SK-N-SH (cell line): ENCODE measurements at regions not wholly inside any gene's neighbourhood (a gene's known extent, or its start where the extent isn't known, plus 50 kb on each side); places are given as distances from the start of the nearest gene placed in this dataset.

Experiments
- CTCF ChIA-PET: fragments of 300-600, 350-600 bp; formaldehyde crosslinking; extraction: SDS; loops from one replicate; lab custom pipeline; 2021; lab: Yijun Ruan, JAX
- POLR2A ChIA-PET: fragments of 350-600 bp; sonication (Branson Sonifier 250); formaldehyde crosslinking; extraction: SDS; loops from one replicate; lab custom pipeline; 2020; ENCODE audit warnings: antibody characterized with exemption, inconsistent platforms; lab: Yijun Ruan, JAX
- DNase-seq: peaks from one replicate; pipeline ENCODE4 v3.0.0; 2012
- H2AFZ ChIP-seq: fragments of 200-600 bp; sonication (generic); 2 replicates; pipeline ENCODE4 v1.8.1; 2016; ENCODE audit warnings: antibody characterized with exemption, mild to moderate bottlenecking, low read depth
- H3F3A ChIP-seq: fragments of 200-600 bp; sonication (generic); replicated peaks from 2 replicates; pipeline ENCODE3; 2016; ENCODE audit warnings: antibody characterized with exemption, mild to moderate bottlenecking; ENCODE audit not compliant: insufficient read depth
- H3K27ac ChIP-seq, 2 experiments: fragments of 200-500 bp in 1 of 2; fragments of 200-600 bp in 1 of 2; sonication (Bioruptor generic) in 1 of 2; sonication (generic), shearing (Covaris generic) in 1 of 2; 2 replicates each; pipeline versions ENCODE4 v1.5.1 to v1.6.1; 2014 to 2016; ENCODE audit warnings: low read depth in 2 of 2, inconsistent platforms in 1 of 2, low read length in 1 of 2, mild to moderate bottlenecking in 1 of 2, mixed read lengths in 1 of 2
- H3K27me3 ChIP-seq: fragments of 200-600 bp; sonication (generic), shearing (Covaris generic); 2 replicates; pipeline ENCODE4 v1.6.1; 2016; ENCODE audit warnings: mixed run types; ENCODE audit not compliant: insufficient read depth
- H3K36me3 ChIP-seq, 2 experiments: fragments of 200-500 bp in 1 of 2; fragments of 200-600 bp in 1 of 2; sonication (Bioruptor generic) in 1 of 2; sonication (generic) in 1 of 2; replicated peaks in 1 of 2; 2 replicates each; pipeline versions ENCODE3 to v1.5.1; 2014 to 2016; ENCODE audit warnings: low read length in 1 of 2, mild to moderate bottlenecking in 1 of 2; ENCODE audit not compliant: insufficient read depth in 2 of 2, control insufficient read depth in 1 of 2
- H3K4me1 ChIP-seq, 2 experiments: fragments of 200-500 bp in 1 of 2; fragments of 200-600 bp in 1 of 2; sonication (Bioruptor generic) in 1 of 2; sonication (generic), shearing (Covaris generic) in 1 of 2; 2 replicates each; pipeline versions ENCODE4 v1.5.1 to v1.6.1; 2014 to 2016; ENCODE audit warnings: low read depth in 1 of 2, low read length in 1 of 2, mixed run types in 1 of 2; ENCODE audit not compliant: insufficient read depth in 2 of 2, control insufficient read depth in 1 of 2
- H3K4me2 ChIP-seq: fragments of 200-600 bp; sonication (generic), shearing (Covaris generic); 2 replicates; pipeline ENCODE4 v1.6.1; 2017; ENCODE audit warnings: mixed run types
- H3K4me3 ChIP-seq, 2 experiments: fragments of 200-500 bp in 1 of 2; fragments of 200-600 bp in 1 of 2; sonication (Bioruptor generic) in 1 of 2; sonication (generic), shearing (Covaris generic) in 1 of 2; 2 replicates each; pipeline versions ENCODE4 v1.5.1 to v1.8.1; 2014 to 2016; ENCODE audit warnings: low read depth in 2 of 2, inconsistent platforms in 1 of 2, low read length in 1 of 2, mild to moderate bottlenecking in 1 of 2, mixed read lengths in 1 of 2, moderate library complexity in 1 of 2
- H3K79me2 ChIP-seq: fragments of 200-600 bp; sonication (generic); 2 replicates; pipeline ENCODE4 v1.8.1; 2017; ENCODE audit warnings: mild to moderate bottlenecking; ENCODE audit not compliant: insufficient read depth
- H3K9ac ChIP-seq: fragments of 200-600 bp; sonication (generic); 2 replicates; pipeline ENCODE4 v1.6.1; 2017; ENCODE audit warnings: mixed run types
- H3K9me2 ChIP-seq: fragments of 200-600 bp; sonication (generic); 2 replicates; pipeline ENCODE4 v1.6.1; 2017; ENCODE audit warnings: mixed run types
- H3K9me3 ChIP-seq: fragments of 200-600 bp; sonication (generic); 2 replicates; pipeline ENCODE4 v1.6.1; 2017; ENCODE audit warnings: mixed run types, mild to moderate bottlenecking, moderate library complexity
- H4K20me1 ChIP-seq: fragments of 200-600 bp; sonication (generic); 2 replicates; pipeline ENCODE4 v1.6.1; 2017; ENCODE audit warnings: mild to moderate bottlenecking, mixed run types; ENCODE audit not compliant: insufficient read depth
- ELF1 ChIP-seq: IDR thresholded peaks from 2 replicates; pipeline ENCODE4 v1.4.0; 2012
- EP300 ChIP-seq, 2 experiments: IDR thresholded peaks; 2 replicates each; pipeline versions ENCODE4 v1.4.0 to v1.6.1; 2012; ENCODE audit warnings: borderline replicate concordance in 1 of 2, low read depth in 1 of 2, low read length in 1 of 2
- EZH2phosphoT487 ChIP-seq: fragments of 200-600 bp; sonication (generic); IDR thresholded peaks from 2 replicates; pipeline ENCODE4 v1.6.1; 2017; ENCODE audit warnings: low read depth, mixed run types, mild to moderate bottlenecking, antibody characterized with exemption, moderate library complexity, borderline replicate concordance
- FOXJ3 ChIP-seq: sonication (generic); formaldehyde crosslinking; IDR thresholded peaks from 2 replicates; pipeline ENCODE4 v1.5.1; 2020; ENCODE audit warnings: mild to moderate bottlenecking, missing genetic modification reagents
- GATA2 ChIP-seq: sonication (generic); formaldehyde crosslinking; IDR thresholded peaks from 2 replicates; pipeline ENCODE4 v1.5.0; 2020; ENCODE audit warnings: mild to moderate bottlenecking, missing genetic modification reagents
- MEF2A ChIP-seq: IDR thresholded peaks from 2 replicates; pipeline ENCODE4 v1.4.0; 2012; ENCODE audit warnings: low read depth, borderline replicate concordance
- MXI1 ChIP-seq: IDR thresholded peaks from 2 replicates; pipeline ENCODE4 v1.6.1; 2012; ENCODE audit warnings: mild to moderate bottlenecking, low read depth, low read length, improper control_type of control experiment
- NFIC ChIP-seq: IDR thresholded peaks from 2 replicates; pipeline ENCODE4 v1.4.0; 2012; ENCODE audit warnings: borderline replicate concordance
- NRF1 ChIP-seq: IDR thresholded peaks from 2 replicates; pipeline ENCODE4 v1.6.1; 2012; ENCODE audit warnings: low read depth, mild to moderate bottlenecking, low read length
- RCOR1 ChIP-seq: fragments of 150-350 bp; IDR thresholded peaks from 2 replicates; pipeline ENCODE4 v1.6.1; 2017; ENCODE audit warnings: antibody characterized with exemption, low read length
- RFX5 ChIP-seq: IDR thresholded peaks from 2 replicates; pipeline ENCODE4 v1.6.1; 2012; ENCODE audit warnings: mild to moderate bottlenecking, improper control_type of control experiment, low read length
- RXRA ChIP-seq: IDR thresholded peaks from 2 replicates; pipeline ENCODE4 v1.4.0; 2012; ENCODE audit warnings: low read depth, mild to moderate bottlenecking, borderline replicate concordance
- SIN3A ChIP-seq: IDR thresholded peaks from 2 replicates; pipeline ENCODE4 v1.6.1; 2012; ENCODE audit warnings: low read depth, mild to moderate bottlenecking, low read length, moderate library complexity, borderline replicate concordance
- TAF1 ChIP-seq: IDR thresholded peaks from 2 replicates; pipeline ENCODE4 v1.6.1; 2012; ENCODE audit warnings: low read depth, mild to moderate bottlenecking, low read length, moderate library complexity, borderline replicate concordance
- TCF12 ChIP-seq: IDR thresholded peaks from 2 replicates; pipeline ENCODE4 v1.4.0; 2012
- TEAD4 ChIP-seq: IDR thresholded peaks from 2 replicates; pipeline ENCODE4 v1.4.0; 2012; ENCODE audit warnings: mild to moderate bottlenecking, borderline replicate concordance; ENCODE audit not compliant: insufficient read depth
- USF2 ChIP-seq: fragments of 150-350 bp; IDR thresholded peaks from 2 replicates; pipeline ENCODE4 v1.6.1; 2017; ENCODE audit warnings: antibody characterized with exemption, low read length, low read depth, borderline replicate concordance
- YY1 ChIP-seq: IDR thresholded peaks from 2 replicates; pipeline ENCODE4 v1.4.0; 2012; ENCODE audit warnings: low read depth, mild to moderate bottlenecking
- ZBTB33 ChIP-seq: IDR thresholded peaks from 2 replicates; pipeline ENCODE4 v1.4.0; 2012; ENCODE audit warnings: low read depth, borderline replicate concordance
- WGBS: methylation state at CpG from one replicate; pipeline ENCODE4 v1.1.6; 2017; ENCODE audit warnings: low lambda C conversion rate; 5-methylcytosine and 5-hydroxymethylcytosine counted together
- TF ChIP-seq, protein P1 (sequence below): IDR thresholded peaks from 2 replicates; pipeline ENCODE4; 2012

GRCh38 chr4:167964766-167965373 is 127.5 kb upstream of the ANXA10 start:
- TF ChIP-seq RCOR1 (no peak), ZBTB33 (no peak), ELF1 (no peak), YY1 (no peak), USF2 (no peak), TCF12 (no peak), GATA2 (CRISPR knock-in tag) (no peak)
- H3K4me1 ChIP-seq, result no peaks in the 10 kb centered on the region
- H4K20me1 ChIP-seq, result no peaks in the 10 kb centered on the region
- no peak overlapping the region for H3K4me3 ChIP-seq
- no peaks in the 10 kb centered on the region for H3F3A ChIP-seq
- no peak for DNase-seq
- no peaks in the 10 kb centered on the region for H3K9me3 ChIP-seq
- H3K4me2 ChIP-seq, result no peak overlapping the region
- no peak overlapping the region for H2AFZ ChIP-seq
- H3K36me3 ChIP-seq, result no peaks in the 10 kb centered on the region
- H3K27ac ChIP-seq, result no peak overlapping the region
- no peaks in the 10 kb centered on the region for H3K27me3 ChIP-seq
- no peaks in the 10 kb centered on the region for H3K79me2 ChIP-seq
- ChIA-PET CTCF (no interaction called here), POLR2A (no interaction called here)
- H3K9me2 ChIP-seq, result peaks cover 3% of the 10 kb centered on the region; the same call in 1 of the 2 replicates
- H3K9ac ChIP-seq, result no peak overlapping the region
- WGBS, result 13% methylated on average over 2 of the region's 2 CpGs

GRCh38 chr4:167966143-167966542 is 126.2 kb upstream of the ANXA10 start:
- H3F3A ChIP-seq, result no peaks in the 10 kb centered on the region
- H3K27ac ChIP-seq, result no peak overlapping the region
- no peak for DNase-seq
- peaks cover 3% of the 10 kb centered on the region; the same call in 1 of the 2 replicates for H3K9me2 ChIP-seq
- 11% methylated on average over 2 of the region's 2 CpGs for WGBS
- no peaks in the 10 kb centered on the region for H4K20me1 ChIP-seq
- no peaks in the 10 kb centered on the region for H3K27me3 ChIP-seq
- no peak overlapping the region for H3K4me3 ChIP-seq
- ChIA-PET CTCF (no interaction called here), POLR2A (no interaction called here)
- TF ChIP-seq EZH2phosphoT487, result no peak
- no peak for TF ChIP-seq TEAD4
- no peak for TF ChIP-seq TAF1
- TF ChIP-seq SIN3A, result no peak
- no peak for TF ChIP-seq GATA2 (CRISPR knock-in tag)
- TF ChIP-seq YY1, result no peak
- TF ChIP-seq ELF1, result no peak
- no peak for TF ChIP-seq FOXJ3 (CRISPR knock-in tag)
- no peak for TF ChIP-seq TCF12
- TF ChIP-seq MEF2A, result no peak
- TF ChIP-seq NFIC, result no peak
- TF ChIP-seq EP300 (IDR thresholded peaks at IDR 0.05; ENCODE audit: borderline replicate concordance in 1 of 2, low read depth in 1 of 2, low read length in 1 of 2), result no peak
- TF ChIP-seq, protein P1, sequence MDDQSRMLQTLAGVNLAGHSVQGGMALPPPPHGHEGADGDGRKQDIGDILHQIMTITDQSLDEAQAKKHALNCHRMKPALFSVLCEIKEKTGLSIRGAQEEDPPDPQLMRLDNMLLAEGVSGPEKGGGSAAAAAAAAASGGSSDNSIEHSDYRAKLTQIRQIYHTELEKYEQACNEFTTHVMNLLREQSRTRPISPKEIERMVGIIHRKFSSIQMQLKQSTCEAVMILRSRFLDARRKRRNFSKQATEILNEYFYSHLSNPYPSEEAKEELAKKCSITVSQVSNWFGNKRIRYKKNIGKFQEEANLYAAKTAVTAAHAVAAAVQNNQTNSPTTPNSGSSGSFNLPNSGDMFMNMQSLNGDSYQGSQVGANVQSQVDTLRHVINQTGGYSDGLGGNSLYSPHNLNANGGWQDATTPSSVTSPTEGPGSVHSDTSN, result no peak
- no peak for TF ChIP-seq MXI1
- no peak for TF ChIP-seq RFX5
- TF ChIP-seq NRF1, result no peak
- TF ChIP-seq RXRA, result no peak
- H3K79me2 ChIP-seq, result no peaks in the 10 kb centered on the region
- no peak overlapping the region for H2AFZ ChIP-seq
- no peaks in the 10 kb centered on the region for H3K9me3 ChIP-seq
- H3K4me1 ChIP-seq, result no peaks in the 10 kb centered on the region
- H3K4me2 ChIP-seq, result no peak overlapping the region
- H3K36me3 ChIP-seq, result no peaks in the 10 kb centered on the region
- H3K9ac ChIP-seq, result no peak overlapping the region
